ENCODE measurements at regions not wholly inside any gene's neighbourhood (a gene's known extent, or its start where the extent isn't known, plus 50 kb on each side); places are given as distances from the start of the nearest gene placed in this dataset.

DNA sequence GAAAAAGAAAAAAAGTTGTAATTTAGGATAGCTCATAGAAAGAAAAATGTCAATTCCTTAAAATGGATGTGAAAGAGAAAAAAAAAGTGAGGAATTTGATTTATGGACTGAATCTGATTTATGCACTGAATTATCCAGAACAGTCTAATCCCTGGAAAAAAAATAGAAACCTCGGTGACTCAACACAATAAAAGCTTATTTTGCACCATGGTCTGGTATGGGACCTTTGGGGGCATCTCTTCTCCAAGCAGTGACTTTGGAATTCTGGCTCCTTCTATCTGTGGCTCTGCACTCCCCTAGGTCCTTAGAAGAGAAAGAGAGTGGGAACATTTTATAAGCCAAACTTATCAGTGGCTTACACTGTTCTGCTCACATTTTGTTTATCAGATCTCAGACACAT, 471.7 kb upstream of the B3GALT2 start:
- Histone ChIP-seq H2AFZ (no peak overlapping the region), H3K9me3 (ENCODE audit: low read depth) (no peaks in the 10 kb centered on the region), H3K4me3 (no peak overlapping the region), H3K79me2 (no peaks in the 10 kb centered on the region), H4K20me1 (ENCODE audit: insufficient read depth, poor library complexity, severe bottlenecking) (no peaks in the 10 kb centered on the region), H3K27ac (no peak overlapping the region), H3K4me2 (no peak overlapping the region), H3K9me2 (replicated peaks; ENCODE audit: insufficient read depth) (no peaks in the 10 kb centered on the region), H3K4me1 (ENCODE audit: insufficient read depth) (no peaks in the 10 kb centered on the region), H3K27me3 (no peaks in the 10 kb centered on the region), H3K36me3 (replicated peaks; ENCODE audit: insufficient read depth, low read depth) (no peaks in the 10 kb centered on the region)
- 68% methylated on average over 1 of the region's 1 CpG for WGBS (ENCODE audit: low lambda C conversion rate, missing lambda C conversion rate)
- DNase-seq (ENCODE audit: low spot score): no peak
- TF ChIP-seq EZH2 (IDR thresholded peaks at IDR 0.05; ENCODE audit: borderline replicate concordance) (no peak), EZH2phosphoT487 (IDR thresholded peaks at IDR 0.05; ENCODE audit: low read depth, severe bottlenecking, unreplicated experiment) (no peak)

DNA sequence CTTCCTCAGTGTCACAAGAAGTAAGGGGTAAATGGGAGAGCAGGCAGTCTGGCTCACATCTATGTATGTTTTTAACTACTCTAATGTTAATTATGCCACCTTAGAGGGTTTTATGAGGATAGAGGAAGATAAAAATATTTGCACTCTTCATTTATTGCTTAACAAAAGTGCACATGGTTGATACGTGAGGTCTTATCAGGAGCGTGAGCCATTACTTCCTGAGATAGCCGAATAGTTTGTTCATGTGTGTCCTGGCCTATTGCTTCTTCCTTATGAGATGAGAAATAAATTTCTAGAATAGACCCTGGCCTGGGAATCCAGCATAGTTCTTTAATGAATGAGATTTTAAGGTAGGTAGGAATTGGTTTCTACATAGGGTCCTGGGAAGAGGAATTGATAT, 471.1 kb upstream of the B3GALT2 start:
- Histone ChIP-seq H3K9me3 (ENCODE audit: low read depth) (no peaks in the 10 kb centered on the region), H3K36me3 (replicated peaks; ENCODE audit: insufficient read depth, low read depth) (no peaks in the 10 kb centered on the region), H3K4me2 (no peak overlapping the region), H3K4me1 (ENCODE audit: insufficient read depth) (no peaks in the 10 kb centered on the region), H3K27ac (no peak overlapping the region), H3K9me2 (replicated peaks; ENCODE audit: insufficient read depth) (no peaks in the 10 kb centered on the region), H3K79me2 (no peaks in the 10 kb centered on the region), H4K20me1 (ENCODE audit: insufficient read depth, poor library complexity, severe bottlenecking) (no peaks in the 10 kb centered on the region), H3K4me3 (no peak overlapping the region), H2AFZ (no peak overlapping the region), H3K27me3 (no peaks in the 10 kb centered on the region)
- 56% methylated on average over 3 of the region's 3 CpGs for WGBS (ENCODE audit: low lambda C conversion rate, missing lambda C conversion rate)
- DNase-seq (ENCODE audit: low spot score): peak; percentile 17
- no peak for TF ChIP-seq EZH2 (IDR thresholded peaks at IDR 0.05; ENCODE audit: borderline replicate concordance)
- TF ChIP-seq CTCF (IDR thresholded peaks at IDR 0.05; ENCODE audit: poor library complexity): no peak
- no peak for TF ChIP-seq EZH2phosphoT487 (IDR thresholded peaks at IDR 0.05; ENCODE audit: low read depth, severe bottlenecking, unreplicated experiment)

GRCh38 chr1:193656841-193657240, 470.4 kb upstream of the B3GALT2 start:
- no peaks in the 10 kb centered on the region for H3K4me1 ChIP-seq (ENCODE audit: insufficient read depth)
- H3K4me2 ChIP-seq: no peak overlapping the region
- H3K36me3 ChIP-seq (replicated peaks; ENCODE audit: insufficient read depth, low read depth): no peaks in the 10 kb centered on the region
- H3K27ac ChIP-seq: no peak overlapping the region
- no peaks in the 10 kb centered on the region for H4K20me1 ChIP-seq (ENCODE audit: insufficient read depth, poor library complexity, severe bottlenecking)
- no peak overlapping the region for H2AFZ ChIP-seq
- no peak overlapping the region for H3K4me3 ChIP-seq
- no peaks in the 10 kb centered on the region for H3K79me2 ChIP-seq
- no peak for DNase-seq (ENCODE audit: low spot score)
- WGBS (ENCODE audit: low lambda C conversion rate, missing lambda C conversion rate): 90% methylated on average over 2 of the region's 2 CpGs
- no peaks in the 10 kb centered on the region for H3K9me2 ChIP-seq (replicated peaks; ENCODE audit: insufficient read depth)
- H3K27me3 ChIP-seq: no peaks in the 10 kb centered on the region
- TF ChIP-seq EZH2 (IDR thresholded peaks at IDR 0.05; ENCODE audit: borderline replicate concordance) (no peak), CTCF (IDR thresholded peaks at IDR 0.05; ENCODE audit: poor library complexity) (no peak), EZH2phosphoT487 (IDR thresholded peaks at IDR 0.05; ENCODE audit: low read depth, severe bottlenecking, unreplicated experiment) (no peak)
- H3K9me3 ChIP-seq (ENCODE audit: low read depth): no peaks in the 10 kb centered on the region

DNA sequence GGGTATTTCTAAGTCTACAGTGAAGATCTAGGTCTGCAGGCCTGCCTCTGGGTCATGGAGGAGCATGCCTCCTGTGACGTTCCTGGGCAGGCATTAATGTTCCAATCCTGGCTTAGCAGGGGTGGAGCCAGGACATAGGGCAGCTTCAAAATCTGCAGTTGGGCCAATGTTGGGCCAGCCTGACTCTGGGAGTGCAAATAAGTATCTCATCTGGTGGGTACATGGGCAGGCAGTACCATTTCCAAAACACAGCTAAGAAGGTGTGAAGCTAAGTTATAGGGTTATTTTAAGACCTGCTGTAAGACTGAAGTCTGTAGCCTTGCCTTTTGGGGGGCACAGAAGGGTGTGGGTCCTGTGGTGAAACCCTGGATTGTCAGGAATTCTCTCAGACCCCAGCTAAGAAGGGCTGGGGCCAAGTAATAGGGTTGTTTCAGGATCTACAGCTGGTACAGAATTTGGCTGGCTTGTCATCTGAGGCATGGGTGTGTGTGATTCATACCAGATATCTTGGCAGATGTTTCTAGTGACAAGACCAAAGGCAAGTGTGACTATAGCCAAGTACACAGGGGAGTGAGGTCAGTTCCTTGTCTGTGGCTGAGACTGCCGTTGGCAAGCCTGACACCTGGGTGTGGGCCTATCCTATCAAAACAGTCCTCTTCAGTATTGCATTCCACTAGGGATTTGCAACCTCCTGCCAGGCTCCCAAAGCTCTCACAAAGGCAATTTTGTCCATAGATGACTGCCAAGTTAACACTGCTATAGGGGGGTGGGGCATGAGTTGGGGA, 468.7 kb upstream of the B3GALT2 start:
- Histone ChIP-seq H4K20me1 (ENCODE audit: insufficient read depth, poor library complexity, severe bottlenecking) (no peaks in the 10 kb centered on the region), H3K36me3 (replicated peaks; ENCODE audit: insufficient read depth, low read depth) (no peaks in the 10 kb centered on the region), H2AFZ (no peak overlapping the region), H3K4me3 (no peak overlapping the region), H3K4me2 (no peak overlapping the region), H3K9me2 (replicated peaks; ENCODE audit: insufficient read depth) (no peaks in the 10 kb centered on the region), H3K79me2 (no peaks in the 10 kb centered on the region), H3K27me3 (no peaks in the 10 kb centered on the region), H3K4me1 (ENCODE audit: insufficient read depth) (no peaks in the 10 kb centered on the region), H3K9me3 (ENCODE audit: low read depth) (no peaks in the 10 kb centered on the region), H3K27ac (no peak overlapping the region)
- TF ChIP-seq EZH2 (IDR thresholded peaks at IDR 0.05; ENCODE audit: borderline replicate concordance) (no peak), CTCF (IDR thresholded peaks at IDR 0.05; ENCODE audit: poor library complexity) (no peak), EZH2phosphoT487 (IDR thresholded peaks at IDR 0.05; ENCODE audit: low read depth, severe bottlenecking, unreplicated experiment) (no peak)
- DNase-seq (ENCODE audit: low spot score): no peak
- WGBS (ENCODE audit: low lambda C conversion rate, missing lambda C conversion rate): 87% methylated on average over 2 of the region's 2 CpGs
